Prostate gland (tissue), 2 donors: ENCODE measurements at regions not wholly inside any gene's neighbourhood (a gene's known extent, or its start where the extent isn't known, plus 50 kb on each side); places are given as distances from the start of the nearest gene placed in this dataset.

Source experiments
- DNase-seq: peaks from one replicate; pipeline ENCODE4 v3.0.0-alpha.2; 2019; ENCODE audit warnings: low spot score
- H3K27ac ChIP-seq, 2 donors: fragments of 200-600 bp; sonication (generic); 2 replicates each; pipeline ENCODE4 v1.5.1; 2017 to 2019
- H3K27me3 ChIP-seq: fragments of 200-600 bp; sonication (generic); replicated peaks from 2 replicates; pipeline ENCODE4 v1.5.1; 2019; ENCODE audit not compliant: insufficient read depth
- H3K36me3 ChIP-seq, 2 donors: fragments of 200-600 bp; sonication (generic); 1 replicate in 1 of 2; 2 replicates in 1 of 2; pipeline versions ENCODE4 v1.5.1 to v1.8.1; 2017 to 2019
- H3K4me1 ChIP-seq: fragments of 200-600 bp; sonication (generic); replicated peaks from 2 replicates; pipeline ENCODE4 v1.5.1; 2019
- H3K4me3 ChIP-seq, 2 donors: fragments of 200-600 bp; sonication (generic); 2 replicates each; pipeline ENCODE4 v1.5.1; 2017 to 2019
- H3K9me3 ChIP-seq: fragments of 200-600 bp; sonication (generic); 2 replicates; pipeline ENCODE4 v1.5.1; 2017
- CTCF ChIP-seq, 4 experiments: fragments of 200-600 bp in 2 of 4; fragments of 450-650 bp in 2 of 4; sonication (generic) in 2 of 4; IDR thresholded peaks; 1 replicate in 3 of 4; 2 replicates in 1 of 4; pipeline ENCODE4 v1.5.1; 2016 to 2019; ENCODE audit warnings: antibody characterized with exemption in 4 of 4, mild to moderate bottlenecking in 2 of 4, moderate library complexity in 2 of 4
- POLR2A ChIP-seq: fragments of 450-650 bp; IDR thresholded peaks from one replicate; pipeline ENCODE4 v1.6.1; 2016; ENCODE audit warnings: antibody characterized with exemption, mild to moderate bottlenecking
- POLR2AphosphoS5 ChIP-seq: sonication (generic); formaldehyde crosslinking; IDR thresholded peaks from one replicate; pipeline ENCODE4 v1.6.1; 2017; ENCODE audit warnings: antibody characterized with exemption
- WGBS: methylation state at CpG from one replicate; pipeline ENCODE4 v1.1.5; 2018; 5-methylcytosine and 5-hydroxymethylcytosine counted together
- intact Hi-C: fragments of 100-400 bp; cut with DNase I; formaldehyde crosslinking; loops from one replicate; pipeline ENCODE4 v1.14.2; 2022

- Histone ChIP-seq H3K36me3 (no peaks in the 10 kb centered on the region), H3K4me3 (no peak overlapping the region), H3K9me3 (no peaks in the 10 kb centered on the region), H3K27ac (no peak overlapping the region), H3K4me1 (no peaks in the 10 kb centered on the region), H3K27me3 (no peaks in the 10 kb centered on the region)
- intact Hi-C loops = loop anchor here (10.0 kb wide), 1 partner anchor 487 kb away; no protein-coding TSS in a partner anchor
- WGBS = 84% methylated on average over 2 of the region's 2 CpGs
- no peak for DNase-seq
- no peak for TF ChIP-seq POLR2AphosphoS5
Observed at GRCh38 chr5:68467794-68468193, 252.2 kb downstream of the PIK3R1 start.

GRCh38 chr5:68468322-68468721 lies 252.8 kb downstream of the PIK3R1 start:
- no peaks in the 10 kb centered on the region for H3K27me3 ChIP-seq
- DNase-seq = no peak
- intact Hi-C loops = loop anchor here (10.0 kb wide), 1 partner anchor 486 kb away; no protein-coding TSS in a partner anchor
- 97% methylated on average over 4 of the region's 4 CpGs for WGBS
- H3K27ac ChIP-seq = no peak overlapping the region
- H3K9me3 ChIP-seq = no peaks in the 10 kb centered on the region
- TF ChIP-seq POLR2AphosphoS5 (no peak), CTCF (IDR thresholded peaks at IDR 0.05) (no peak), POLR2A (no peak)
- no peaks in the 10 kb centered on the region for H3K4me1 ChIP-seq
- no peaks in the 10 kb centered on the region for H3K36me3 ChIP-seq
- no peak overlapping the region for H3K4me3 ChIP-seq

DNA sequence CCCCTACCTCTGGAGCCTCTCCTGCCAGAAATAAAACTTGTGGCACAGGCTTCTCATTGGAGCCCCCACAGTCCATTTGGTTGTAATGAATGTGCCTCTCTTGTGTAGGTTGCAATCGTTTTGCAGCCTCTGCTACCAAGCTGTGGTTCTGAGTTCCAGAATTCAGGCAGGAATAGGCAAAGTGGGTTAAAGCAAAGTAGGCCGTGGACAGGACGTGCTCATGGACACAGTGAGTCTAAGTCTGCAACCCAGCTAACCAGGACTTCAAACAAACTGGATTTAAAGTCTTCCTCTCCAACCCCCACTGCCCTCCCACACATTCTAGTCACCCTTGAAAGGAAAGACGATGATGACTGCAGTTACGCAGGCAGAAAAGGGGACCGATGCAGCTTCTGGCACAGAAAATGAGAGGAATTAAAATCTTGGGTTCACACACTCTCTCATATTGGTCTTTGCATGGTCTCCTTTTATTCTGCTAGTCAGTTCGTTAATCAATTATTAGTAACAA lies 260.0 kb downstream of the PIK3R1 start:
- WGBS = 91% methylated on average over 7 of the region's 7 CpGs
- no peak for DNase-seq
- H3K27me3 ChIP-seq = no peaks in the 10 kb centered on the region
- TF ChIP-seq POLR2A = no peak
- TF ChIP-seq POLR2AphosphoS5 = no peak
- TF ChIP-seq CTCF (IDR thresholded peaks at IDR 0.05) = no peak
- H3K4me3 ChIP-seq = no peak overlapping the region
- no peaks in the 10 kb centered on the region for H3K4me1 ChIP-seq
- H3K36me3 ChIP-seq = no peaks in the 10 kb centered on the region
- H3K27ac ChIP-seq = no peak overlapping the region
- H3K9me3 ChIP-seq = no peaks in the 10 kb centered on the region
- intact Hi-C loops = no loop called here

- Histone ChIP-seq H3K4me1 (no peaks in the 10 kb centered on the region), H3K9me3 (no peaks in the 10 kb centered on the region), H3K36me3 (no peaks in the 10 kb centered on the region), H3K27me3 (no peaks in the 10 kb centered on the region), H3K27ac (no peak overlapping the region), H3K4me3 (no peak overlapping the region)
- DNase-seq = no peak
- intact Hi-C loops = no loop called here
- no peak for TF ChIP-seq POLR2AphosphoS5
- TF ChIP-seq POLR2A = no peak
- 98% methylated on average over 3 of the region's 3 CpGs for WGBS
Observed at GRCh38 chr5:68476854-68477253, 261.3 kb downstream of the PIK3R1 start.

- Histone ChIP-seq H3K4me3 (no peak overlapping the region), H3K36me3 (no peaks in the 10 kb centered on the region), H3K27ac (no peak overlapping the region), H3K4me1 (no peaks in the 10 kb centered on the region), H3K9me3 (no peaks in the 10 kb centered on the region), H3K27me3 (no peaks in the 10 kb centered on the region)
- DNase-seq = no peak
- TF ChIP-seq POLR2AphosphoS5 = no peak
- no peak for TF ChIP-seq POLR2A
- TF ChIP-seq CTCF (IDR thresholded peaks at IDR 0.05) = no peak
- intact Hi-C loops = no loop called here
- WGBS = 51% methylated on average over 2 of the region's 2 CpGs
Observed at GRCh38 chr5:68478301-68479095, 262.9 kb downstream of the PIK3R1 start.

- TF ChIP-seq POLR2AphosphoS5 (no peak), CTCF (IDR thresholded peaks at IDR 0.05) (no peak), POLR2A (no peak)
- no peak for DNase-seq
- WGBS = 73% methylated on average over 2 of the region's 2 CpGs
- no peaks in the 10 kb centered on the region for H3K9me3 ChIP-seq
- no peaks in the 10 kb centered on the region for H3K27me3 ChIP-seq
- H3K4me3 ChIP-seq = no peak overlapping the region
- H3K36me3 ChIP-seq = no peaks in the 10 kb centered on the region
- intact Hi-C loops = no loop called here
- no peaks in the 10 kb centered on the region for H3K4me1 ChIP-seq
- H3K27ac ChIP-seq = no peak overlapping the region
Observed at GRCh38 chr5:68479524-68479923, 264.0 kb downstream of the PIK3R1 start.
